Liver (tissue), 8 donors: ENCODE measurements at regions not wholly inside any gene's neighbourhood (a gene's known extent, or its start where the extent isn't known, plus 50 kb on each side); places are given as distances from the start of the nearest gene placed in this dataset.

Source experiments
- DNase-seq: peaks from one replicate; pipeline ENCODE4 v3.0.0-alpha.2; 2017; ENCODE audit warnings: low spot score
- H3K27ac ChIP-seq, 2 donors: one replicate each; pipeline ENCODE4 v1.7.0; 2013; ENCODE audit warnings: inconsistent platforms in 2 of 2, low read length in 2 of 2, control low read depth in 1 of 2, low read depth in 1 of 2, mild to moderate bottlenecking in 1 of 2
- H3K27me3 ChIP-seq, 4 donors: one replicate each; pipeline versions ENCODE4 v1.6.1 to v1.7.0; 2013; ENCODE audit warnings: low read length in 3 of 4, inconsistent platforms in 1 of 4, mild to moderate bottlenecking in 1 of 4, moderate library complexity in 1 of 4; ENCODE audit not compliant: control insufficient read depth in 4 of 4, insufficient read depth in 4 of 4
- H3K36me3 ChIP-seq, 4 donors: one replicate each; pipeline versions ENCODE4 v1.6.1 to v1.7.0; 2013; ENCODE audit warnings: low read length in 3 of 4, mild to moderate bottlenecking in 3 of 4, low read depth in 1 of 4, moderate library complexity in 1 of 4; ENCODE audit not compliant: control insufficient read depth in 4 of 4, insufficient read depth in 3 of 4
- H3K4me1 ChIP-seq, 4 donors: one replicate each; pipeline versions ENCODE4 v1.6.1 to v1.7.0; 2013; ENCODE audit warnings: low read length in 3 of 4, mild to moderate bottlenecking in 3 of 4, moderate library complexity in 1 of 4; ENCODE audit not compliant: control insufficient read depth in 4 of 4, insufficient read depth in 4 of 4
- H3K4me3 ChIP-seq, 3 donors: one replicate each; pipeline versions ENCODE4 v1.6.1 to v1.7.0; 2013; ENCODE audit warnings: low read length in 3 of 3, control low read depth in 1 of 3, low read depth in 1 of 3, mild to moderate bottlenecking in 1 of 3
- H3K9ac ChIP-seq, 2 donors: one replicate each; pipeline ENCODE4 v1.7.0; 2013; ENCODE audit warnings: low read length in 2 of 2, mild to moderate bottlenecking in 2 of 2, moderate library complexity in 2 of 2, control low read depth in 1 of 2, low read depth in 1 of 2
- H3K9me3 ChIP-seq, 4 donors: one replicate each; pipeline versions ENCODE4 v1.6.1 to v1.7.0; 2013; ENCODE audit warnings: low read length in 3 of 4; ENCODE audit not compliant: control insufficient read depth in 4 of 4
- EGR1 ChIP-seq, 2 donors: IDR thresholded peaks; 2 replicates each; pipeline ENCODE4 v1.6.1; 2016 to 2018; ENCODE audit warnings: antibody characterized with exemption in 2 of 2, low read depth in 2 of 2
- FOXA1 ChIP-seq: IDR thresholded peaks from 2 replicates; pipeline ENCODE4 v1.6.1; 2016; ENCODE audit warnings: antibody characterized with exemption
- GABPA ChIP-seq, 2 donors: IDR thresholded peaks in 1 of 2; conservative IDR thresholded peaks in 1 of 2; 2 replicates each; pipeline ENCODE4 v1.6.1; 2016; ENCODE audit warnings: antibody characterized with exemption in 2 of 2, mild to moderate bottlenecking in 1 of 2, moderate library complexity in 1 of 2
- HNF4A ChIP-seq, 2 donors: conservative IDR thresholded peaks; 2 replicates each; pipeline ENCODE4 v1.6.1; 2016; ENCODE audit warnings: antibody characterized with exemption in 2 of 2, mild to moderate bottlenecking in 2 of 2
- HNF4G ChIP-seq: IDR thresholded peaks from 2 replicates; pipeline ENCODE4 v1.6.1; 2016; ENCODE audit warnings: antibody characterized with exemption
- JUND ChIP-seq, 2 donors: IDR thresholded peaks; 2 replicates each; pipeline ENCODE4 v1.6.1; 2016; ENCODE audit warnings: antibody characterized with exemption in 2 of 2
- MAX ChIP-seq: IDR thresholded peaks from 2 replicates; pipeline ENCODE4 v1.6.1; 2016; ENCODE audit warnings: antibody characterized with exemption
- NR2F2 ChIP-seq: IDR thresholded peaks from 2 replicates; pipeline ENCODE4 v1.6.1; 2016; ENCODE audit warnings: antibody characterized with exemption
- RAD21 ChIP-seq, 2 donors: IDR thresholded peaks; 2 replicates each; pipeline ENCODE4 v1.6.1; 2016; ENCODE audit warnings: antibody characterized with exemption in 2 of 2, mild to moderate bottlenecking in 2 of 2
- SP1 ChIP-seq: IDR thresholded peaks from 2 replicates; pipeline ENCODE4 v1.6.1; 2018; ENCODE audit warnings: antibody characterized with exemption, mild to moderate bottlenecking
- TAF1 ChIP-seq: conservative IDR thresholded peaks from 2 replicates; pipeline ENCODE4 v1.6.1; 2016; ENCODE audit warnings: antibody characterized with exemption, mild to moderate bottlenecking
- YY1 ChIP-seq: IDR thresholded peaks from 2 replicates; pipeline ENCODE4 v1.6.1; 2016; ENCODE audit warnings: antibody characterized with exemption, mild to moderate bottlenecking
- WGBS: extraction: QIAGEN DNeasy Blood & Tissue Kit; methylation state at CpG from one replicate; pipeline ENCODE4 v1.1.7; 2013; 5-methylcytosine and 5-hydroxymethylcytosine counted together
- TF ChIP-seq, protein P1 (sequence below): IDR thresholded peaks from 2 replicates; pipeline ENCODE4 v1.6.1; 2016; ENCODE audit warnings: antibody characterized with exemption
- TF ChIP-seq, protein P2 (sequence below): IDR thresholded peaks from 2 replicates; pipeline ENCODE4 v1.6.1; 2016; ENCODE audit warnings: antibody characterized with exemption
- TF ChIP-seq, protein P3 (sequence below): fragments of 150-350 bp; IDR thresholded peaks from 2 replicates; pipeline ENCODE4 v1.5.1; 2017; ENCODE audit warnings: improper control_type of control experiment, low read depth, low read length; ENCODE audit not compliant: missing input control
- donor health status: healthy.
- donor health status: healthy.
- donor health status: healthy.
- donor health status: healthy.
- donor health status: healthy.

- H3K36me3 ChIP-seq, result no peaks in the 10 kb centered on the region
- no peak overlapping the region for H3K27ac ChIP-seq
- no peak for DNase-seq
- no peak overlapping the region for H3K4me3 ChIP-seq
- no peaks in the 10 kb centered on the region for H3K4me1 ChIP-seq
- WGBS, result 78% methylated on average over 7 of the region's 7 CpGs
- no peaks in the 10 kb centered on the region for H3K9me3 ChIP-seq
- H3K9ac ChIP-seq, result no peak overlapping the region
- no peaks in the 10 kb centered on the region for H3K27me3 ChIP-seq
- no peak for TF ChIP-seq MAX
- no peak for TF ChIP-seq TAF1
- no peak for TF ChIP-seq SP1
- no peak for TF ChIP-seq GABPA (IDR thresholded peaks at IDR 0.05 in 1 of 2, conservative IDR thresholded peaks at IDR 0.05 in 1 of 2)
These were observed 75.8 kb downstream of the POU5F2 start for GRCh38 chr5:93665648-93666047.

GRCh38 chr5:93660677-93661076 lies 77.7 kb downstream of the NR2F1 start:
- H3K27ac ChIP-seq, result no peak overlapping the region
- no peaks in the 10 kb centered on the region for H3K36me3 ChIP-seq
- no peak overlapping the region for H3K4me3 ChIP-seq
- H3K9ac ChIP-seq, result no peak overlapping the region
- no peak for TF ChIP-seq MAX
- TF ChIP-seq, protein P1, sequence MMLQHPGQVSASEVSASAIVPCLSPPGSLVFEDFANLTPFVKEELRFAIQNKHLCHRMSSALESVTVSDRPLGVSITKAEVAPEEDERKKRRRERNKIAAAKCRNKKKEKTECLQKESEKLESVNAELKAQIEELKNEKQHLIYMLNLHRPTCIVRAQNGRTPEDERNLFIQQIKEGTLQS, result no peak
- TF ChIP-seq EGR1 (IDR thresholded peaks at IDR 0.05; ENCODE audit: low read depth in 2 of 2), result no peak
- no peak for TF ChIP-seq GABPA (IDR thresholded peaks at IDR 0.05 in 1 of 2, conservative IDR thresholded peaks at IDR 0.05 in 1 of 2)
- no peak for TF ChIP-seq RAD21 (IDR thresholded peaks at IDR 0.05)
- TF ChIP-seq, protein P2, sequence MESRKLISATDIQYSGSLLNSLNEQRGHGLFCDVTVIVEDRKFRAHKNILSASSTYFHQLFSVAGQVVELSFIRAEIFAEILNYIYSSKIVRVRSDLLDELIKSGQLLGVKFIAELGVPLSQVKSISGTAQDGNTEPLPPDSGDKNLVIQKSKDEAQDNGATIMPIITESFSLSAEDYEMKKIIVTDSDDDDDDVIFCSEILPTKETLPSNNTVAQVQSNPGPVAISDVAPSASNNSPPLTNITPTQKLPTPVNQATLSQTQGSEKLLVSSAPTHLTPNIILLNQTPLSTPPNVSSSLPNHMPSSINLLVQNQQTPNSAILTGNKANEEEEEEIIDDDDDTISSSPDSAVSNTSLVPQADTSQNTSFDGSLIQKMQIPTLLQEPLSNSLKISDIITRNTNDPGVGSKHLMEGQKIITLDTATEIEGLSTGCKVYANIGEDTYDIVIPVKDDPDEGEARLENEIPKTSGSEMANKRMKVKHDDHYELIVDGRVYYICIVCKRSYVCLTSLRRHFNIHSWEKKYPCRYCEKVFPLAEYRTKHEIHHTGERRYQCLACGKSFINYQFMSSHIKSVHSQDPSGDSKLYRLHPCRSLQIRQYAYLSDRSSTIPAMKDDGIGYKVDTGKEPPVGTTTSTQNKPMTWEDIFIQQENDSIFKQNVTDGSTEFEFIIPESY, result no peak
- TF ChIP-seq FOXA1, result no peak
- no peak for TF ChIP-seq YY1
- H3K27me3 ChIP-seq, result no peaks in the 10 kb centered on the region
- DNase-seq, result no peak
- 83% methylated on average over 1 of the region's 1 CpG for WGBS
- H3K4me1 ChIP-seq, result no peaks in the 10 kb centered on the region
- no peaks in the 10 kb centered on the region for H3K9me3 ChIP-seq

DNA sequence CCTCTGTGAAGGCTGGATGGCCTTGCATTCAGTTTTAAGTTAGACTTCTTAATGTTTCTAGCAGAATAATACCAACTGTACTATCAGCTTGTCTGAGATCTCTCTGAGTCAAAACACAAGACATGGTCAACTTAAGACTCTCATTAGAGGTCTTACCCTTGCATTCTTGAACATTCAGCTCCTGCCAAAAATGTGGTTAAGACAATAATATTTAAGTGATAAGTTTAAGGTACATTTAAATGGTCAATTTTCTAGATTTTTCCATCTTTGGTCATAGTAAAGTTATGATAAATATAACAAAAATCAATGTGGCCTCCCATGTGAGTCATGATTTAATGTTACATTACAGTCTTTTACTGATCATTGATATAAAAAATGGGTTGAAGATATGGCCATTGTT lies 75.0 kb downstream of the NR2F1 start:
- Histone ChIP-seq H3K27ac (no peak overlapping the region), H3K36me3 (no peaks in the 10 kb centered on the region), H3K9ac (no peak overlapping the region), H3K27me3 (no peaks in the 10 kb centered on the region), H3K4me1 (no peaks in the 10 kb centered on the region), H3K4me3 (no peak overlapping the region), H3K9me3 (no peaks in the 10 kb centered on the region)
- no peak for DNase-seq
- TF ChIP-seq YY1 (no peak), RAD21 (IDR thresholded peaks at IDR 0.05) (no peak), HNF4A (conservative IDR thresholded peaks at IDR 0.05) (no peak), FOXA1 (no peak), EGR1 (IDR thresholded peaks at IDR 0.05; ENCODE audit: low read depth in 2 of 2) (no peak), NR2F2 (no peak), JUND (IDR thresholded peaks at IDR 0.05) (no peak), SP1 (no peak), MAX (no peak), HNF4G (no peak)
- TF ChIP-seq, protein P3, sequence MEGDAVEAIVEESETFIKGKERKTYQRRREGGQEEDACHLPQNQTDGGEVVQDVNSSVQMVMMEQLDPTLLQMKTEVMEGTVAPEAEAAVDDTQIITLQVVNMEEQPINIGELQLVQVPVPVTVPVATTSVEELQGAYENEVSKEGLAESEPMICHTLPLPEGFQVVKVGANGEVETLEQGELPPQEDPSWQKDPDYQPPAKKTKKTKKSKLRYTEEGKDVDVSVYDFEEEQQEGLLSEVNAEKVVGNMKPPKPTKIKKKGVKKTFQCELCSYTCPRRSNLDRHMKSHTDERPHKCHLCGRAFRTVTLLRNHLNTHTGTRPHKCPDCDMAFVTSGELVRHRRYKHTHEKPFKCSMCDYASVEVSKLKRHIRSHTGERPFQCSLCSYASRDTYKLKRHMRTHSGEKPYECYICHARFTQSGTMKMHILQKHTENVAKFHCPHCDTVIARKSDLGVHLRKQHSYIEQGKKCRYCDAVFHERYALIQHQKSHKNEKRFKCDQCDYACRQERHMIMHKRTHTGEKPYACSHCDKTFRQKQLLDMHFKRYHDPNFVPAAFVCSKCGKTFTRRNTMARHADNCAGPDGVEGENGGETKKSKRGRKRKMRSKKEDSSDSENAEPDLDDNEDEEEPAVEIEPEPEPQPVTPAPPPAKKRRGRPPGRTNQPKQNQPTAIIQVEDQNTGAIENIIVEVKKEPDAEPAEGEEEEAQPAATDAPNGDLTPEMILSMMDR, result no peak
- TF ChIP-seq, protein P1, result no peak
